Testis (tissue), 2 donors: ENCODE measurements at regions not wholly inside any gene's neighbourhood (a gene's known extent, or its start where the extent isn't known, plus 50 kb on each side); places are given as distances from the start of the nearest gene placed in this dataset.
"Not testable (repeated sequence)": the region's sequence is repeated elsewhere in the genome, so short reads cannot be mapped to it uniquely, and the experiment has no call there.

Experiments used
- CTCF ChIP-seq, 3 experiments: fragments of 450-650 bp in 2 of 3; fragments of 200-600 bp in 1 of 3; sonication (generic) in 1 of 3; IDR thresholded peaks; one replicate each; pipeline ENCODE4 v1.5.1; 2016 to 2019; ENCODE audit warnings: antibody characterized with exemption in 3 of 3, mild to moderate bottlenecking in 2 of 3, moderate library complexity in 1 of 3
- POLR2A ChIP-seq: fragments of 450-650 bp; IDR thresholded peaks from one replicate; pipeline ENCODE4 v1.6.1; 2017; ENCODE audit warnings: antibody characterized with exemption, mild to moderate bottlenecking, moderate library complexity

GRCh38 chr2:87386063-87386560 is 361.8 kb upstream of the PLGLB2 start:
- TF ChIP-seq CTCF (IDR thresholded peaks at IDR 0.05); POLR2A: not testable (repeated sequence)
